ENCODE measurements at regions not wholly inside any gene's neighbourhood (a gene's known extent, or its start where the extent isn't known, plus 50 kb on each side); places are given as distances from the start of the nearest gene placed in this dataset.

GRCh38 chr13:70816853-70817252 lies 708.6 kb upstream of the KLHL1 start:
- TF ChIP-seq, protein P1, sequence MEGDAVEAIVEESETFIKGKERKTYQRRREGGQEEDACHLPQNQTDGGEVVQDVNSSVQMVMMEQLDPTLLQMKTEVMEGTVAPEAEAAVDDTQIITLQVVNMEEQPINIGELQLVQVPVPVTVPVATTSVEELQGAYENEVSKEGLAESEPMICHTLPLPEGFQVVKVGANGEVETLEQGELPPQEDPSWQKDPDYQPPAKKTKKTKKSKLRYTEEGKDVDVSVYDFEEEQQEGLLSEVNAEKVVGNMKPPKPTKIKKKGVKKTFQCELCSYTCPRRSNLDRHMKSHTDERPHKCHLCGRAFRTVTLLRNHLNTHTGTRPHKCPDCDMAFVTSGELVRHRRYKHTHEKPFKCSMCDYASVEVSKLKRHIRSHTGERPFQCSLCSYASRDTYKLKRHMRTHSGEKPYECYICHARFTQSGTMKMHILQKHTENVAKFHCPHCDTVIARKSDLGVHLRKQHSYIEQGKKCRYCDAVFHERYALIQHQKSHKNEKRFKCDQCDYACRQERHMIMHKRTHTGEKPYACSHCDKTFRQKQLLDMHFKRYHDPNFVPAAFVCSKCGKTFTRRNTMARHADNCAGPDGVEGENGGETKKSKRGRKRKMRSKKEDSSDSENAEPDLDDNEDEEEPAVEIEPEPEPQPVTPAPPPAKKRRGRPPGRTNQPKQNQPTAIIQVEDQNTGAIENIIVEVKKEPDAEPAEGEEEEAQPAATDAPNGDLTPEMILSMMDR (tag by site-specific recombination; IDR thresholded peaks at IDR 0.05), result no peak
- TF ChIP-seq SP2 (tag by site-specific recombination; IDR thresholded peaks at IDR 0.05) (no peak), KLF8 (tag by site-specific recombination; IDR thresholded peaks at IDR 0.05) (no peak)
- TF ChIP-seq, protein P2, sequence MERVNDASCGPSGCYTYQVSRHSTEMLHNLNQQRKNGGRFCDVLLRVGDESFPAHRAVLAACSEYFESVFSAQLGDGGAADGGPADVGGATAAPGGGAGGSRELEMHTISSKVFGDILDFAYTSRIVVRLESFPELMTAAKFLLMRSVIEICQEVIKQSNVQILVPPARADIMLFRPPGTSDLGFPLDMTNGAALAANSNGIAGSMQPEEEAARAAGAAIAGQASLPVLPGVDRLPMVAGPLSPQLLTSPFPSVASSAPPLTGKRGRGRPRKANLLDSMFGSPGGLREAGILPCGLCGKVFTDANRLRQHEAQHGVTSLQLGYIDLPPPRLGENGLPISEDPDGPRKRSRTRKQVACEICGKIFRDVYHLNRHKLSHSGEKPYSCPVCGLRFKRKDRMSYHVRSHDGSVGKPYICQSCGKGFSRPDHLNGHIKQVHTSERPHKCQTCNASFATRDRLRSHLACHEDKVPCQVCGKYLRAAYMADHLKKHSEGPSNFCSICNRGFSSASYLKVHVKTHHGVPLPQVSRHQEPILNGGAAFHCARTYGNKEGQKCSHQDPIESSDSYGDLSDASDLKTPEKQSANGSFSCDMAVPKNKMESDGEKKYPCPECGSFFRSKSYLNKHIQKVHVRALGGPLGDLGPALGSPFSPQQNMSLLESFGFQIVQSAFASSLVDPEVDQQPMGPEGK (tag by site-specific recombination; IDR thresholded peaks at IDR 0.05), result no peak

All from HEK293 (cell line).